ENCODE measurements at regions not wholly inside any gene's neighbourhood (a gene's known extent, or its start where the extent isn't known, plus 50 kb on each side); places are given as distances from the start of the nearest gene placed in this dataset.

GRCh38 chr20:11791835-11792567 lies 125.7 kb upstream of the BTBD3 start:
- TF ChIP-seq SIN3A (IDR thresholded peaks at IDR 0.05; ENCODE audit: borderline replicate concordance, insufficient read depth, low read length) (no peak), FOXP2 (optimal IDR thresholded peaks at IDR 0.05; ENCODE audit: borderline replicate concordance, extremely low read depth, extremely low read length, insufficient read depth) (no peak), REST (IDR thresholded peaks at IDR 0.05; ENCODE audit: insufficient read depth in 1 of 2, low read depth in 2 of 2, low read length in 2 of 2) (no peak), POLR2AphosphoS5 (IDR thresholded peaks at IDR 0.05; ENCODE audit: low read depth, low read length) (no peak), TAF1 (IDR thresholded peaks at IDR 0.05; ENCODE audit: borderline replicate concordance, insufficient read depth, low read length) (no peak)

- no peak for TF ChIP-seq REST (IDR thresholded peaks at IDR 0.05; ENCODE audit: insufficient read depth in 1 of 2, low read depth in 2 of 2, low read length in 2 of 2)
- TF ChIP-seq SIN3A (IDR thresholded peaks at IDR 0.05; ENCODE audit: borderline replicate concordance, insufficient read depth, low read length) = no peak
- TF ChIP-seq POLR2AphosphoS5 (IDR thresholded peaks at IDR 0.05; ENCODE audit: low read depth, low read length) = no peak
- TF ChIP-seq FOXP2 (optimal IDR thresholded peaks at IDR 0.05; ENCODE audit: borderline replicate concordance, extremely low read depth, extremely low read length, insufficient read depth) = no peak
- no peak for TF ChIP-seq TAF1 (IDR thresholded peaks at IDR 0.05; ENCODE audit: borderline replicate concordance, insufficient read depth, low read length)
These were observed 125.1 kb upstream of the BTBD3 start for GRCh38 chr20:11792568-11792953.

GRCh38 chr20:11794525-11794924 lies 123.2 kb upstream of the BTBD3 start:
- TF ChIP-seq SIN3A (IDR thresholded peaks at IDR 0.05; ENCODE audit: borderline replicate concordance, insufficient read depth, low read length) (no peak), FOXP2 (optimal IDR thresholded peaks at IDR 0.05; ENCODE audit: borderline replicate concordance, extremely low read depth, extremely low read length, insufficient read depth) (no peak), REST (IDR thresholded peaks at IDR 0.05; ENCODE audit: insufficient read depth in 1 of 2, low read depth in 2 of 2, low read length in 2 of 2) (no peak), POLR2AphosphoS5 (IDR thresholded peaks at IDR 0.05; ENCODE audit: low read depth, low read length) (no peak), TAF1 (IDR thresholded peaks at IDR 0.05; ENCODE audit: borderline replicate concordance, insufficient read depth, low read length) (no peak)

- TF ChIP-seq FOXP2 (optimal IDR thresholded peaks at IDR 0.05; ENCODE audit: borderline replicate concordance, extremely low read depth, extremely low read length, insufficient read depth) (no peak), POLR2AphosphoS5 (IDR thresholded peaks at IDR 0.05; ENCODE audit: low read depth, low read length) (no peak), TAF1 (IDR thresholded peaks at IDR 0.05; ENCODE audit: borderline replicate concordance, insufficient read depth, low read length) (no peak), SIN3A (IDR thresholded peaks at IDR 0.05; ENCODE audit: borderline replicate concordance, insufficient read depth, low read length) (no peak), REST (IDR thresholded peaks at IDR 0.05; ENCODE audit: insufficient read depth in 1 of 2, low read depth in 2 of 2, low read length in 2 of 2) (no peak)
These were observed 122.5 kb upstream of the BTBD3 start for GRCh38 chr20:11795071-11795615.
